ENCODE measurements at regions not wholly inside any gene's neighbourhood (a gene's known extent, or its start where the extent isn't known, plus 50 kb on each side); places are given as distances from the start of the nearest gene placed in this dataset.

GRCh38 chr17:77809814-77810213, 148.7 kb upstream of the TNRC6C start:
- no peak for DNase-seq

- no peak for DNase-seq
These were observed 148.0 kb upstream of the TNRC6C start for GRCh38 chr17:77810536-77810935.

GRCh38 chr17:77811521-77811920, 147.0 kb upstream of the TNRC6C start:
- no peak for DNase-seq

GRCh38 chr17:77814091-77814772, 144.3 kb upstream of the TNRC6C start:
- no peak for DNase-seq

GRCh38 chr17:77815127-77815905, 143.2 kb upstream of the TNRC6C start:
- DNase-seq, result no peak

GRCh38 chr17:77817953-77818352, 140.6 kb upstream of the TNRC6C start:
- DNase-seq, result no peak

GRCh38 chr17:77819497-77819896, 139.0 kb upstream of the TNRC6C start:
- DNase-seq, result no peak

GRCh38 chr17:77821114-77821513, 137.4 kb upstream of the TNRC6C start:
- DNase-seq, result no peak

- no peak for DNase-seq
These were observed 136.0 kb upstream of the TNRC6C start for GRCh38 chr17:77822302-77823030.

- no peak for DNase-seq
These were observed 134.3 kb upstream of the TNRC6C start for GRCh38 chr17:77824102-77824779.

- no peak for DNase-seq
These were observed 133.7 kb upstream of the TNRC6C start for GRCh38 chr17:77824780-77825280.

GRCh38 chr17:77825621-77826020, 132.9 kb upstream of the TNRC6C start:
- no peak for DNase-seq

GRCh38 chr17:77826132-77826873, 132.2 kb upstream of the TNRC6C start:
- no peak for DNase-seq

- no peak for DNase-seq
These were observed 131.5 kb upstream of the TNRC6C start for GRCh38 chr17:77827039-77827438.

GRCh38 chr17:77827511-77827910, 131.0 kb upstream of the TNRC6C start:
- no peak for DNase-seq

- DNase-seq, result no peak
These were observed 129.6 kb upstream of the TNRC6C start for GRCh38 chr17:77828749-77829539.

GRCh38 chr17:77829843-77830799, 128.4 kb upstream of the TNRC6C start:
- no peak for DNase-seq

- DNase-seq, result peak; percentile 22
These were observed 127.6 kb upstream of the TNRC6C start for GRCh38 chr17:77830816-77831473.

- DNase-seq, result no peak
These were observed 126.9 kb upstream of the TNRC6C start for GRCh38 chr17:77831474-77832179.
